ENCODE measurements at regions not wholly inside any gene's neighbourhood (a gene's known extent, or its start where the extent isn't known, plus 50 kb on each side); places are given as distances from the start of the nearest gene placed in this dataset.

- intact Hi-C loops (cut with DNase I), result no loop called here
- H3K4me3 ChIP-seq, result no peak overlapping the region
- H3K4me1 ChIP-seq, result no peaks in the 10 kb centered on the region
- no peak for TF ChIP-seq CTCF (IDR thresholded peaks at IDR 0.05)
- H3K36me3 ChIP-seq, result no peaks in the 10 kb centered on the region
- no peak overlapping the region for H3K27ac ChIP-seq
- no peaks in the 10 kb centered on the region for H3K27me3 ChIP-seq (ENCODE audit: low read depth)
- H3K9me3 ChIP-seq, result no peaks in the 10 kb centered on the region
- DNase-seq, result no peak
- ATAC-seq, result no peak
Observed at GRCh38 chr14:82636426-82636825, 1102.8 kb upstream of the SEL1L start.

DNA sequence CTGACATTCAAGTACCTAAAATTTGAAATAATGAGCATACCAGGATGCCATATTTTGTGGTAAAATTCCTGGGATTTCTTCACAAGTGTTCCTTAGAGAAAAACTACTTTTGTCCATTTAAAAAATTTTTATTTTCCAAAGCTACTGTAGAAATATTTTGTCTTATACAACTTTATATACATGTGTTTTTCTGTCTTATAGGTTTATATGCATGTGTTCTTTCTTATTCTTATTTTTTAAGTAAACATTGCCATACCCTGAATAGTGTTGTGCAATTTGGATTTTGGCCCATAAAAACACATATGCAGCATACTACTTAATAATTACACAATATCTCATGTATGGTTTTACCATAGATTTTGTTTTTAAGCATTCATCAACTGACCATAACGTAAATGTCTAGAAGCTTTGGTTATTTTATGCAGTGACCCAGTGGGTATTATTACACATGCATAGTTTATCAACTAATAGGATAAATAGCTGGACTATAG lies 1107.4 kb upstream of the SEL1L start:
- no peaks in the 10 kb centered on the region for H3K27me3 ChIP-seq (ENCODE audit: low read depth)

DNA sequence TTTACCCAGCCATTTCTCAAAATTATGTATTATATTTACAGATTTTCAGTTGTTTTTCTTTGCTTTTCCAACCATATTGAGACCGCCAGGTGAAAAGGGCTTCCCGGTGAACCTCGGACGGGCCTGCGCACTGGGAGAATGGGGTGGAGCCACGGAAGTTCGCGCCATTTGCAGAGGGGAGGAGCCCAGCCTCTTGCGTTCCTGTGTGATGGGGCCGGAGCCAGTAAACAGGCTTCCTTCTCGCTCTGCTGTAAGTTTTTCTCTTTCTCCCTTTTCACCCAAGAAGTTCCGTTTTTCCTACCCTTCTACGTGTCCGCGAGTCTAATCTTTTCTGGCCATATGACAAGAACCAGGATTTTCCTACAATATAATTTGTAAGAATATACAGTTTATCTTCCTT lies 1108.8 kb upstream of the SEL1L start:
- intact Hi-C loops (cut with DNase I), result no loop called here
- H3K9me3 ChIP-seq, result no peaks in the 10 kb centered on the region
- H3K4me3 ChIP-seq, result no peak overlapping the region
- ATAC-seq (peak in 1 of 2 donors; percentile 32), DNase-seq (no peak)
- no peak for TF ChIP-seq CTCF (IDR thresholded peaks at IDR 0.05)
- no peaks in the 10 kb centered on the region for H3K4me1 ChIP-seq
- H3K27me3 ChIP-seq (ENCODE audit: low read depth), result no peaks in the 10 kb centered on the region
- no peak overlapping the region for H3K27ac ChIP-seq
- H3K36me3 ChIP-seq, result no peaks in the 10 kb centered on the region

More for the DNA sequence above, 1107.4 kb upstream of the SEL1L start:
- H3K4me1 ChIP-seq, result no peaks in the 10 kb centered on the region
- no peaks in the 10 kb centered on the region for H3K36me3 ChIP-seq
- no peak overlapping the region for H3K4me3 ChIP-seq
- H3K9me3 ChIP-seq, result no peaks in the 10 kb centered on the region
- TF ChIP-seq CTCF (IDR thresholded peaks at IDR 0.05), result no peak
- ATAC-seq, result no peak
- DNase-seq, result no peak
- H3K27ac ChIP-seq, result no peak overlapping the region
- intact Hi-C loops (cut with DNase I), result no loop called here

DNA sequence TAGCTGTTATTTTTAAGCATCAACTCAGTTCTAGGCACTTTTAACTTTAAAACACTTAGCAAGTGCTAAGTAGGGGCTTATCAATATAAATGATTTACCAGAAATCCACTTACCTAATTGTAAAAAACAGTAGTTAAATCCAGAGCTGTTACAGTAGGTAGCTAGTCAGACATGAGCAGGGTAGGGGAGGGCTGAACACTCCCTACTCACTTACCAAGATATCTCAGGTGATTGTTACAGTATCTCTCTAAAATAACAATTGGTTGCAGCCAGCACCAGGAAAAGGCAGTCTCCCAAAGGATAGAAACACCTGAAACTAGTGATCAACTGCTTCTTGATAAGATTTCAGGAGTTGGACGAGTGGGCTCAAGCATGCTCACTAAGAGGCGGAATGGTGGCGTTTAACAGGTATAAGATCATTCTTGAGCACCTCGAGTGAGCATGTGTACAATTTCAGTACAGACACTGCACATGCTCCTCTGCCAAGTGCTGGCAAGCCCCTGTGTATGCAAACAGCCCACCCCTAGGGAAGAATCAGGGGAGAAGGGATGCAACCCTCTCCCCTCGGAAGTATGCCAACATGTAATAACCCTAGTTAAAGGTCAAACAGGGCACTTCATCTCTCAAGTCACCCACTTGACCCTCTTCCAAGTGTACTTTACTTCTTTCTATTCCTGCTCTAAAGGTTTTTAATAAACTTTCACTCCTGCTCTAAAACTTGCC lies 1113.6 kb upstream of the SEL1L start:
- H3K9me3 ChIP-seq, result no peaks in the 10 kb centered on the region
- TF ChIP-seq CTCF (IDR thresholded peaks at IDR 0.05), result no peak
- DNase-seq (no peak), ATAC-seq (peak; percentile 50 to 60)
- H3K27me3 ChIP-seq (ENCODE audit: low read depth), result no peaks in the 10 kb centered on the region
- no peak overlapping the region for H3K4me3 ChIP-seq
- no peaks in the 10 kb centered on the region for H3K36me3 ChIP-seq
- intact Hi-C loops (cut with DNase I), result no loop called here
- H3K4me1 ChIP-seq, result no peaks in the 10 kb centered on the region
- H3K27ac ChIP-seq, result no peak overlapping the region

DNA sequence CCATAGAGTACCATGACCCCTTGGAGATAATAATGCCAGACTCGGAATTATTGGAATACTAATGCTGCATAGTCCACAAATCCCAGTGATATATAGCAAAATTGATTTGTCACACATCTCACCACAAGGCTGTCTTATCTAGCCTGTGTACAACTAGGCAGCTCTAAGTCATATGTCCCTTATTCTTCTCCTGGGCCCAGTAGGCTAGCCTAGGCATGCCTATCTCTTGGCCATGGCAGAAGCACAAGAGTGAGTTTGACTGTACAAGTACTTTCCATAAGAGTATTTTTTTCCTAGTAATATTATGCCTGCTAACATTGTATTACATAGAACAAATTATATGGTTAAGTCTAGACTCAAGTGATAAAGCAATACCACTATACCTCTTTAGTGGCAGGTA lies 1122.1 kb upstream of the SEL1L start:
- H3K27me3 ChIP-seq (ENCODE audit: low read depth), result no peaks in the 10 kb centered on the region
- no peak for ATAC-seq
- intact Hi-C loops (cut with DNase I), result no loop called here

More for the DNA sequence above, 1122.1 kb upstream of the SEL1L start:
- no peak overlapping the region for H3K27ac ChIP-seq
- no peaks in the 10 kb centered on the region for H3K4me1 ChIP-seq
- no peaks in the 10 kb centered on the region for H3K9me3 ChIP-seq
- no peak overlapping the region for H3K4me3 ChIP-seq
- DNase-seq, result no peak
- H3K36me3 ChIP-seq, result no peaks in the 10 kb centered on the region
- no peak for TF ChIP-seq CTCF (IDR thresholded peaks at IDR 0.05)
